GM23338 (cell line): ENCODE measurements at regions not wholly inside any gene's neighbourhood (a gene's known extent, or its start where the extent isn't known, plus 50 kb on each side); places are given as distances from the start of the nearest gene placed in this dataset.

Experiments
- CTCF ChIP-seq, 2 experiments: fragments of 200-600 bp in 1 of 2; sonication (generic) in 1 of 2; conservative IDR thresholded peaks; 2 replicates each; pipeline versions ENCODE4 v1.5.1 to v1.6.1; 2016 to 2017; ENCODE audit warnings: antibody characterized with exemption in 2 of 2, low read depth in 2 of 2, mild to moderate bottlenecking in 2 of 2, moderate library complexity in 1 of 2
- EZH2 ChIP-seq: fragments of 200-600 bp; sonication (generic); IDR thresholded peaks from one replicate; pipeline ENCODE4 v1.8.0; 2017; ENCODE audit warnings: antibody characterized with exemption, mild to moderate bottlenecking, low read depth; ENCODE audit not compliant: unreplicated experiment
- POLR2AphosphoS5 ChIP-seq: IDR thresholded peaks from 2 replicates; pipeline ENCODE4 v1.6.1; 2016; ENCODE audit warnings: antibody characterized with exemption, low read depth
- REST ChIP-seq: IDR thresholded peaks from one replicate; pipeline ENCODE4 v1.6.1; 2018; ENCODE audit warnings: antibody characterized with exemption; ENCODE audit not compliant: unreplicated experiment
- ZNF114 ChIP-seq: fragments of 250-450 bp; sonication (Bioruptor Pico); IDR thresholded peaks from 2 replicates; pipeline ENCODE4 v1.5.0; 2020; ENCODE audit warnings: mild to moderate bottlenecking, moderate library complexity
- ZNF331 ChIP-seq: fragments of 250-450 bp; sonication (Bioruptor Pico); IDR thresholded peaks from 2 replicates; pipeline ENCODE4 v1.5.0; 2020; ENCODE audit warnings: low read depth, mild to moderate bottlenecking, moderate library complexity
- ZNF462 ChIP-seq: fragments of 250-450 bp; sonication (Bioruptor Pico); IDR thresholded peaks from 2 replicates; pipeline ENCODE4 v1.5.0; 2020; ENCODE audit warnings: mild to moderate bottlenecking, moderate library complexity

- TF ChIP-seq ZNF331 (CRISPR knock-in tag), result no peak
- TF ChIP-seq CTCF (conservative IDR thresholded peaks at IDR 0.05; ENCODE audit: low read depth in 2 of 2), result no peak
- no peak for TF ChIP-seq EZH2
- no peak for TF ChIP-seq ZNF114 (CRISPR knock-in tag)
- TF ChIP-seq REST, result no peak
- no peak for TF ChIP-seq ZNF462 (CRISPR knock-in tag)
- TF ChIP-seq POLR2AphosphoS5, result no peak
Measured at GRCh38 chr16:16830401-16830800, 451.5 kb downstream of the NPIPA7 start.
